NCI-H128 (cell line): ENCODE measurements at regions not wholly inside any gene's neighbourhood (a gene's known extent, or its start where the extent isn't known, plus 50 kb on each side); places are given as distances from the start of the nearest gene placed in this dataset.
"Not testable (repeated sequence)": the region's sequence is repeated elsewhere in the genome, so short reads cannot be mapped to it uniquely, and the experiment has no call there.

Source experiments
- DNase-seq: peaks from one replicate; lab custom pipeline; 2025; ENCODE audit not compliant: unreplicated experiment; lab: John Stamatoyannopoulos, UW

DNA sequence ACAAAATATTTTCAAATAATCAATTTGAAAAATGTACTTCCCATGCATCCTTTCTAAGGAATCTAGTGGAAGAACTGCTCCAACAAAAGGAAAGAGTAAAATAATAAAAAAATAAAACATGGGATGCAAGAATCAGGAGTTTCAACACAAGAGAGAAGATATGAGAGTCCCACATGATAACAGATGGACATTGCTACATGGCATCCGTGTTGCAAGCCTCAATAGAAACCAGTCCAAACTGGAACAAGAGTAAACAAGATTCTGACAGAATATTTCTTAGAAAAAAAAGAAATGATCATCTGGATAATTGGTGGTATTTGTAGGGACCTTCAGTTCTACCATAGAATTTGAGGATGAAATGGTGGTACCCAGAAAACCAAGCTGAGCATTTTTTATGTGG, 186.8 kb downstream of the FRK start:
- no peak for DNase-seq

DNA sequence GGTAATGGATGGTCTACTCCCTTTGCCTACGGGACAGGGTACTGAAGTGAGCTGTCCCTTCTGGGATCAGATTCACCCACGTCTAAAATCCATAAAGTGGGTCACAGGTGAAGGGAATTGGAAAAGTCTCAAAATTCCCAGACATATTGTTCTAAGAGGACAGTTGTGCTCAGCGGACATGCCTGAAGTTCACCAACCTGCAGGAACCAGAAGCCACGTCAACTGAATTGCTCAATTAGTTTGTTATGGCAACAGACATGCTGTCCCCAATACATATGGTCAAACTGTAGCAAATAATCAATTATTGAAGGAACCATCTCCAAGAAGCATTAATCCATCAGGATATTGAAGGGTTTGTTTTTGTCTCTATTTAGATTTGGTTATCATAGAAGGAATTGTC, 190.2 kb downstream of the FRK start:
- no peak for DNase-seq

DNA sequence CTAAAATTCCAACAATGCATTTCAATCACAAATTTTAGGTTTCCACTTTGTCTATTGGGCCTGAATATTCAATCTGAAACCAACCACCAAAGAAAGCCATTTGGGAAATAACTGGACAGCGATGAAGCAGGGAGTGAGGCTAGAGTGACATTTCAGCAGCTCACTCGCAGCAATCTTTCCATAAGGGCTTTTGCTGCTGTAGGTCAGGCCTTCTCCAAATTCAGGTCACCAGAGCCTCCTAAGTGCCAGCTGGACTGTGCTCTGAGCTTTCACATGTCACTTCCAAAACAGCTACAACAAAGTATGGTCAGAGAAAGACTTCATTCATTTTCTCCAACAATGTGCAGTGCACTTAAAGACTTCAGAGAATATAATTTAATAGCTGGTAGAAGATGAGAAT, 194.8 kb downstream of the FRK start:
- no peak for DNase-seq

- DNase-seq, result no peak
Measured at GRCh38 chr6:115863211-115863610, 197.5 kb downstream of the FRK start.

GRCh38 chr6:115861658-115862057, 199.0 kb downstream of the FRK start:
- not testable (repeated sequence) for DNase-seq

GRCh38 chr6:115859577-115859976, 201.1 kb downstream of the FRK start:
- DNase-seq, result not testable (repeated sequence)

GRCh38 chr6:115854866-115855665, 205.6 kb downstream of the FRK start:
- no peak for DNase-seq

- no peak for DNase-seq
Measured at GRCh38 chr6:115847671-115848070, 213.0 kb downstream of the FRK start.

GRCh38 chr6:115843945-115844344, 216.7 kb downstream of the FRK start:
- no peak for DNase-seq

DNA sequence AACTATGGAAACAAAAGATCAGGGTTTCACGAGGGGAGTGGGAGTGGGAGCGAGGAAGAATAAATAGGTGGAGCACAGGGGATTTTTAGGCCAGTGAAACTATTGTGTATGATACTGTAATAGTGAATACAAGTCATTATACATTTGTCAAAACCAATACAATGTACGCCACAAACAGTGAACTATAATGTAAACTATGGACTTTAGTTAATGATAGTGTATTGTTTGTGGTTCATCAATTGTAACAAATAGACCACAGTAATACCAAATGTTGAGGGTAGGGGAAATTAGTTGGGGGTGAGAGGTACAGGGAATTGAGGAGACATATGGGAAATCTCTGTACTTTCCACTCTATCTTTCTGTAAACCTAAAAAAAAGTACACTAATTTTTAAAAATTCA, 218.4 kb downstream of the FRK start:
- no peak for DNase-seq

- no peak for DNase-seq
Measured at GRCh38 chr6:115839583-115840181, 221.0 kb downstream of the FRK start.

DNA sequence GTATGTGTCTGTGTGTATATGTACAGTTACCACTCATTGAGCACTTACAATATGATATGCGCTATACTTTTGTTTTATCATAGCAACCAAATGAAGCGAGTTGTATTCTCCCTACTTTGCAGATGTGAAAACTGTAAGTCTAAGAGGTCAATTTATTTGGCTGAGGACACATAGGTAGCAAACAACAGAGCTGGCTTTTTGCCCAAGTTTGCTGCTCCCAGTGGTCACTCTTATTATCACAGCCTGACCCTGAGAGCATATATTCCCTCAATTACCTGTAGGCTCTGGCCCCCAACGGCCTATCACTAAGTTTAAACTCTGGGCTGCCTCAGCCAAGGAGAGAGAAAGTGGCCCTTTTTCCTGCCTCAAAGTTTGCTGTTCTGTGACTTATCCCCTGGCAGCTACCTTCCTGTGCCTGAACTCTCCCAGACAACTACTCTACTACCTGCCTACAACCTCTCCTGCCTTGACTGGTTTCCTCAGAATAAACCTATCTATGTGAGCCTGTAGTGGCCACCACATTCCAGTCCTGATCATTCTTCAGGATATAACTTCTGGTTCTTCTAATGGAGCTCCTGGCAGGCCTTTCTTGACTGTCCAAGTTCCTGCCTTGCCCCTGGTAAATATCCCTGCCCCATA, 221.8 kb downstream of the FRK start:
- DNase-seq, result no peak

DNA sequence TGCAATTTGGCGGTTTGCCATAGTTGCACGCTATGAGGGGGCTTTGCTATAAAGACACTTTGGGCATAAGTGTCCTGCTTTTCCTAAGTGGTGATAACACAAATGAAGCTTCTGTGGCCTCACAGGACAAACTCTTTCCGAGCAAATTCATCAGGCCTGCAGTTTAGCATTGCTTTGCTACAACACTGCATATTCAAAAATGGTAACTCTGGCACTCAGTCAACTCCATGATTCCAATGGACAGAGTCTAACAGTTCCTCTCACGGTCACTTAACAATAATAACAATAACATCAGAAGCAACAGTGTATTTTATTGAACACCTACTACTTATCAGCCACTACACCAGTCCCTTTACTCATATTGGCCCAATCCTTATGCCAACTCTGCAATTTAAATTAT, 222.5 kb downstream of the FRK start:
- no peak for DNase-seq

GRCh38 chr6:115836374-115836773, 224.3 kb downstream of the FRK start:
- not testable (repeated sequence) for DNase-seq

- no peak for DNase-seq
Measured at GRCh38 chr6:115835314-115835713, 225.4 kb downstream of the FRK start.

GRCh38 chr6:115834542-115834941, 226.1 kb downstream of the FRK start:
- DNase-seq, result not testable (repeated sequence)

DNA sequence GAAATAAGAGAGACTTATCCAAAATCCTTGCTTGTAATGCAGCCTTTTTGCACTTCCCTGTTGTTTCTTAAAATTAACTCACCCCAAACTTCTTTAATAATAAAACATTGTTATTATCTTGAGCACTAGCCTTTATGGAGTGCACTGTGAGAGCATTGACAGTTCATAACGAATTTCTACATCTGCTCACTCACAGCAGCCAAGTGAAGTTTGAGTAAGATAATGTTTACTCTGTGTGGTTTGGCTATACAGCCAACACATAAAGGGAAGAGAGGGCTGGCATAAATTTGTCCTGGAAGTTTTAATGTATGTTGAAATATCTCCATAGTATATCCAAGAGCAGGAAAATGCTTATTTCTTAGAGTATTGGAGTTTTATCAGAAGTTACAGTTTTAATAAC, 227.9 kb downstream of the FRK start:
- DNase-seq, result no peak

- DNase-seq, result no peak
Measured at GRCh38 chr6:115832186-115832585, 228.5 kb downstream of the FRK start.

- no peak for DNase-seq
Measured at GRCh38 chr6:115830895-115831294, 229.8 kb downstream of the FRK start.

DNA sequence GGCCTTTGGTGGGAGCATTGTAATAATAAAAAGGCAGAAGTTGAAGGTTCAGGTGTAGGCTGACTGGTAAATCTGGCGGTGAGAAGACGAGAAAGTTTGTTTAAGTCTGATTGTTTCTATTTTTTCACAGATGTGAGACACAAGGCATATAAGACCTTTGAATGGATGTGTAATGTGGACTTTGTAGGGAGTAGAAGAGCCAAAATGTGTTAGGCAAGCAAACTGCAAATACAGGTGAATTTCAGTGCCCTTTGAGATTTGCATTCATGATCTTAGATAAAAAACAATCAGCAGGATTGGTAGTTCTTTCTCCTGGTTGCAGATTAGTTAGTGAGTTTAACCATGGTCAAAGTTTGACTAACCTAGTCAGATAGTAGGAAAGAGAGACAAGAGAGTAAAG, 238.9 kb downstream of the FRK start:
- DNase-seq, result no peak

GRCh38 chr6:115819506-115819905, 241.2 kb downstream of the FRK start:
- DNase-seq, result no peak

DNA sequence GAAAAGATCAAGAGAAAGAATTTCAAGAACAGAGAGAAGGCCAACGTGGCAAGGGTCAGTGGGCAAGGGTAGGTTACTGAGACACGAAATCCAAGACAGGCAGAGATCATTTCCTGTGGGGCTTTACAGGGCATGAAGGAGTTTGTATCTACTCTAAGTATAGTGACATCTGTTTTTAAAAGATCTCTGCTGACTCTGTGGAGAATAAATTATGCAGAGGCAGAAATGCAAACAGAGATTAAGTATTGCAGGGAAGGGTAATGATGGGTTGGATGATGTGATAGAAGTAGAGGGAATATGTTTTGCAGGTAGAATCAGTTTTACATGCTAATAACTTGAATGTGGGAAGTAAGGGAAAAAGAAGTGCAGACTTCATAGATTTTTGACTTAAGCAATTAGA, 243.5 kb downstream of the FRK start:
- no peak for DNase-seq
